ENCODE measurements at regions not wholly inside any gene's neighbourhood (a gene's known extent, or its start where the extent isn't known, plus 50 kb on each side); places are given as distances from the start of the nearest gene placed in this dataset.

DNA sequence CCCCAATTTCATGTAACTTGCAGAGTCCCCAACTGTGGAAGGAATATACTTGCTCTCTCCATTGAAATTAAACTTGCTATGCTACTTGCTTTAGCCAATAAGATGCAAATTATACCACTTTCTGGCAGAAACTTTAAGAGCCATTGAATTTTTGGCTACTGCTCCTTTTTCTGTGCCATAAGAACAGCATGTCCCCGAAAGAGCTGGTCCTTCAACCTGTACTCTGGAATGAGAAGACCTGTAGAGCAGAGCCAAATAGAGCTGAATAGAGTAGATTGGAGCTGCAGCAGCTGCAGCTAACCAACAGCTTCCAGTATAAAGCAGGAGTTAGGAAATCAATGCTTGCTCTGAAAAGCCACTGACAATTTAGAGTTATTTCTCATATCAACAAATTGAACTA lies 472.3 kb upstream of the B3GALT2 start:
- H3K4me3 ChIP-seq (ENCODE audit: low read length in 2 of 2) = no peak overlapping the region
- WGBS = 94% methylated on average over 1 of the region's 1 CpG
- H3K36me3 ChIP-seq (ENCODE audit: control insufficient read depth in 2 of 2, insufficient read depth in 2 of 2, low read length in 1 of 2) = no peaks in the 10 kb centered on the region
- DNase-seq (ENCODE audit: low read depth in 6 of 9, low spot score in 9 of 9) = no peak
- H3K27me3 ChIP-seq (ENCODE audit: control insufficient read depth in 2 of 2, insufficient read depth in 1 of 2, low read length in 1 of 2) = no peaks in the 10 kb centered on the region
- H3K4me1 ChIP-seq (ENCODE audit: control insufficient read depth in 2 of 2, insufficient read depth in 2 of 2, low read length in 2 of 2) = no peaks in the 10 kb centered on the region
- peaks cover 0 to 9% of the 10 kb centered on the region in 2 donors for H3K9me3 ChIP-seq (ENCODE audit: control insufficient read depth in 2 of 2, insufficient read depth in 1 of 2, low read length in 1 of 2)
- no peak overlapping the region for H3K27ac ChIP-seq (ENCODE audit: low read depth in 1 of 2, low read length in 1 of 2)

GRCh38 chr1:193658081-193658480 lies 471.7 kb upstream of the B3GALT2 start:
- 95% methylated on average over 1 of the region's 1 CpG for WGBS
- Histone ChIP-seq H3K4me3 (ENCODE audit: low read length in 2 of 2) (no peak overlapping the region), H3K9me3 (ENCODE audit: control insufficient read depth in 2 of 2, insufficient read depth in 1 of 2, low read length in 1 of 2) (peaks cover 0 to 9% of the 10 kb centered on the region in 2 donors), H3K27ac (ENCODE audit: low read depth in 1 of 2, low read length in 1 of 2) (no peak overlapping the region), H3K36me3 (ENCODE audit: control insufficient read depth in 2 of 2, insufficient read depth in 2 of 2, low read length in 1 of 2) (no peaks in the 10 kb centered on the region), H3K4me1 (ENCODE audit: control insufficient read depth in 2 of 2, insufficient read depth in 2 of 2, low read length in 2 of 2) (no peaks in the 10 kb centered on the region), H3K27me3 (ENCODE audit: control insufficient read depth in 2 of 2, insufficient read depth in 1 of 2, low read length in 1 of 2) (no peaks in the 10 kb centered on the region)
- DNase-seq (ENCODE audit: low read depth in 6 of 9, low spot score in 9 of 9) = no peak

DNA sequence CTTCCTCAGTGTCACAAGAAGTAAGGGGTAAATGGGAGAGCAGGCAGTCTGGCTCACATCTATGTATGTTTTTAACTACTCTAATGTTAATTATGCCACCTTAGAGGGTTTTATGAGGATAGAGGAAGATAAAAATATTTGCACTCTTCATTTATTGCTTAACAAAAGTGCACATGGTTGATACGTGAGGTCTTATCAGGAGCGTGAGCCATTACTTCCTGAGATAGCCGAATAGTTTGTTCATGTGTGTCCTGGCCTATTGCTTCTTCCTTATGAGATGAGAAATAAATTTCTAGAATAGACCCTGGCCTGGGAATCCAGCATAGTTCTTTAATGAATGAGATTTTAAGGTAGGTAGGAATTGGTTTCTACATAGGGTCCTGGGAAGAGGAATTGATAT lies 471.1 kb upstream of the B3GALT2 start:
- Histone ChIP-seq H3K27me3 (ENCODE audit: control insufficient read depth in 2 of 2, insufficient read depth in 1 of 2, low read length in 1 of 2) (no peaks in the 10 kb centered on the region), H3K36me3 (ENCODE audit: control insufficient read depth in 2 of 2, insufficient read depth in 2 of 2, low read length in 1 of 2) (no peaks in the 10 kb centered on the region), H3K4me1 (ENCODE audit: control insufficient read depth in 2 of 2, insufficient read depth in 2 of 2, low read length in 2 of 2) (no peaks in the 10 kb centered on the region), H3K27ac (ENCODE audit: low read depth in 1 of 2, low read length in 1 of 2) (no peak overlapping the region), H3K4me3 (ENCODE audit: low read length in 2 of 2) (no peak overlapping the region), H3K9me3 (ENCODE audit: control insufficient read depth in 2 of 2, insufficient read depth in 1 of 2, low read length in 1 of 2) (peaks cover 0 to 9% of the 10 kb centered on the region in 2 donors)
- WGBS = 98% methylated on average over 3 of the region's 3 CpGs
- DNase-seq (ENCODE audit: low read depth in 6 of 9, low spot score in 9 of 9) = no peak

GRCh38 chr1:193656841-193657240 lies 470.4 kb upstream of the B3GALT2 start:
- Histone ChIP-seq H3K4me3 (ENCODE audit: low read length in 2 of 2) (no peak overlapping the region), H3K9me3 (ENCODE audit: control insufficient read depth in 2 of 2, insufficient read depth in 1 of 2, low read length in 1 of 2) (peaks cover 0 to 9% of the 10 kb centered on the region in 2 donors), H3K27ac (ENCODE audit: low read depth in 1 of 2, low read length in 1 of 2) (no peak overlapping the region), H3K27me3 (ENCODE audit: control insufficient read depth in 2 of 2, insufficient read depth in 1 of 2, low read length in 1 of 2) (no peaks in the 10 kb centered on the region), H3K4me1 (ENCODE audit: control insufficient read depth in 2 of 2, insufficient read depth in 2 of 2, low read length in 2 of 2) (no peaks in the 10 kb centered on the region), H3K36me3 (ENCODE audit: control insufficient read depth in 2 of 2, insufficient read depth in 2 of 2, low read length in 1 of 2) (no peaks in the 10 kb centered on the region)
- no peak for DNase-seq (ENCODE audit: low read depth in 6 of 9, low spot score in 9 of 9)
- 97% methylated on average over 2 of the region's 2 CpGs for WGBS

- no peaks in the 10 kb centered on the region for H3K4me1 ChIP-seq (ENCODE audit: control insufficient read depth in 2 of 2, insufficient read depth in 2 of 2, low read length in 2 of 2)
- H3K4me3 ChIP-seq (ENCODE audit: low read length in 2 of 2) = no peak overlapping the region
- H3K27ac ChIP-seq (ENCODE audit: low read depth in 1 of 2, low read length in 1 of 2) = no peak overlapping the region
- DNase-seq (ENCODE audit: low read depth in 6 of 9, low spot score in 9 of 9) = no peak
- WGBS = 92% methylated on average over 2 of the region's 2 CpGs
- H3K9me3 ChIP-seq (ENCODE audit: control insufficient read depth in 2 of 2, insufficient read depth in 1 of 2, low read length in 1 of 2) = peaks cover 0 to 9% of the 10 kb centered on the region in 2 donors
- no peaks in the 10 kb centered on the region for H3K27me3 ChIP-seq (ENCODE audit: control insufficient read depth in 2 of 2, insufficient read depth in 1 of 2, low read length in 1 of 2)
- H3K36me3 ChIP-seq (ENCODE audit: control insufficient read depth in 2 of 2, insufficient read depth in 2 of 2, low read length in 1 of 2) = no peaks in the 10 kb centered on the region
Measured at GRCh38 chr1:193654951-193655735, 468.7 kb upstream of the B3GALT2 start.

GRCh38 chr1:193649587-193649986 lies 463.2 kb upstream of the B3GALT2 start:
- no peaks in the 10 kb centered on the region for H3K4me1 ChIP-seq (ENCODE audit: control insufficient read depth in 2 of 2, insufficient read depth in 2 of 2, low read length in 2 of 2)
- peaks cover 0 to under 1% of the 10 kb centered on the region in 2 donors for H3K9me3 ChIP-seq (ENCODE audit: control insufficient read depth in 2 of 2, insufficient read depth in 1 of 2, low read length in 1 of 2)
- H3K4me3 ChIP-seq (ENCODE audit: low read length in 2 of 2) = no peak overlapping the region
- WGBS = 85% methylated on average over 3 of the region's 3 CpGs
- H3K36me3 ChIP-seq (ENCODE audit: control insufficient read depth in 2 of 2, insufficient read depth in 2 of 2, low read length in 1 of 2) = no peaks in the 10 kb centered on the region
- no peak for DNase-seq (ENCODE audit: low read depth in 6 of 9, low spot score in 9 of 9)
- no peak overlapping the region for H3K27ac ChIP-seq (ENCODE audit: low read depth in 1 of 2, low read length in 1 of 2)
- no peaks in the 10 kb centered on the region for H3K27me3 ChIP-seq (ENCODE audit: control insufficient read depth in 2 of 2, insufficient read depth in 1 of 2, low read length in 1 of 2)

- DNase-seq (ENCODE audit: low read depth in 6 of 9, low spot score in 9 of 9) = no peak
- Histone ChIP-seq H3K4me1 (ENCODE audit: control insufficient read depth in 2 of 2, insufficient read depth in 2 of 2, low read length in 2 of 2) (no peaks in the 10 kb centered on the region), H3K36me3 (ENCODE audit: control insufficient read depth in 2 of 2, insufficient read depth in 2 of 2, low read length in 1 of 2) (no peaks in the 10 kb centered on the region), H3K9me3 (ENCODE audit: control insufficient read depth in 2 of 2, insufficient read depth in 1 of 2, low read length in 1 of 2) (no peaks in the 10 kb centered on the region), H3K27me3 (ENCODE audit: control insufficient read depth in 2 of 2, insufficient read depth in 1 of 2, low read length in 1 of 2) (no peaks in the 10 kb centered on the region), H3K27ac (ENCODE audit: low read depth in 1 of 2, low read length in 1 of 2) (no peak overlapping the region), H3K4me3 (ENCODE audit: low read length in 2 of 2) (no peak overlapping the region)
- WGBS = 93% methylated on average over 1 of the region's 1 CpG
Measured at GRCh38 chr1:193634876-193635275, 448.5 kb upstream of the B3GALT2 start.

- Histone ChIP-seq H3K4me3 (ENCODE audit: low read length in 2 of 2) (no peak overlapping the region), H3K9me3 (ENCODE audit: control insufficient read depth in 2 of 2, insufficient read depth in 1 of 2, low read length in 1 of 2) (no peaks in the 10 kb centered on the region), H3K27ac (ENCODE audit: low read depth in 1 of 2, low read length in 1 of 2) (no peak overlapping the region), H3K36me3 (ENCODE audit: control insufficient read depth in 2 of 2, insufficient read depth in 2 of 2, low read length in 1 of 2) (no peaks in the 10 kb centered on the region), H3K27me3 (ENCODE audit: control insufficient read depth in 2 of 2, insufficient read depth in 1 of 2, low read length in 1 of 2) (no peaks in the 10 kb centered on the region), H3K4me1 (ENCODE audit: control insufficient read depth in 2 of 2, insufficient read depth in 2 of 2, low read length in 2 of 2) (no peaks in the 10 kb centered on the region)
- peak in 1 of 9 donors; percentile 19 for DNase-seq (ENCODE audit: low read depth in 6 of 9, low spot score in 9 of 9)
- WGBS = 71% methylated on average over 2 of the region's 2 CpGs
Measured at GRCh38 chr1:193634470-193634869, 448.1 kb upstream of the B3GALT2 start.

GRCh38 chr1:193633991-193634390 lies 447.6 kb upstream of the B3GALT2 start:
- WGBS = 67% methylated on average over 2 of the region's 2 CpGs
- Histone ChIP-seq H3K4me1 (ENCODE audit: control insufficient read depth in 2 of 2, insufficient read depth in 2 of 2, low read length in 2 of 2) (no peaks in the 10 kb centered on the region), H3K27ac (ENCODE audit: low read depth in 1 of 2, low read length in 1 of 2) (no peak overlapping the region), H3K36me3 (ENCODE audit: control insufficient read depth in 2 of 2, insufficient read depth in 2 of 2, low read length in 1 of 2) (no peaks in the 10 kb centered on the region), H3K9me3 (ENCODE audit: control insufficient read depth in 2 of 2, insufficient read depth in 1 of 2, low read length in 1 of 2) (no peaks in the 10 kb centered on the region), H3K27me3 (ENCODE audit: control insufficient read depth in 2 of 2, insufficient read depth in 1 of 2, low read length in 1 of 2) (no peaks in the 10 kb centered on the region), H3K4me3 (ENCODE audit: low read length in 2 of 2) (no peak overlapping the region)
- no peak for DNase-seq (ENCODE audit: low read depth in 6 of 9, low spot score in 9 of 9)
